CD4-positive, alpha-beta memory T cell (primary cell): ENCODE measurements at regions not wholly inside any gene's neighbourhood (a gene's known extent, or its start where the extent isn't known, plus 50 kb on each side); places are given as distances from the start of the nearest gene placed in this dataset.
"Not testable (repeated sequence)": the region's sequence is repeated elsewhere in the genome, so short reads cannot be mapped to it uniquely, and the experiment has no call there.

ENCODE experiments used
- CTCF ChIA-PET: fragments of 350-600 bp; sonication (Branson Sonifier 250); formaldehyde crosslinking; loops from one replicate; lab custom pipeline; 2021; ENCODE audit warnings: inconsistent platforms; ENCODE audit not compliant: partially characterized antibody; lab: Charles Lee
- POLR2A ChIA-PET: fragments of 350-600 bp; sonication (Branson Sonifier 250); formaldehyde crosslinking; loops from one replicate; lab custom pipeline; 2021; ENCODE audit not compliant: partially characterized antibody; lab: Charles Lee
- DNase-seq, 5 donors: peaks; one replicate each; pipeline versions ENCODE4 v3.0.0 to v3.0.0-alpha.2; 2020 to 2022; ENCODE audit warnings: mixed read lengths in 1 of 5
- H3K27ac ChIP-seq: one replicate; pipeline ENCODE4 v1.7.0; 2013; ENCODE audit warnings: low read depth, low read length
- H3K27me3 ChIP-seq: 2 replicates; pipeline ENCODE4 v1.7.0; 2013; ENCODE audit warnings: mild to moderate bottlenecking, low read length, moderate library complexity; ENCODE audit not compliant: insufficient read depth
- H3K36me3 ChIP-seq: 2 replicates; pipeline ENCODE4 v1.7.0; 2013; ENCODE audit warnings: mild to moderate bottlenecking, low read length, moderate library complexity; ENCODE audit not compliant: insufficient read depth
- H3K4me1 ChIP-seq: 2 replicates; pipeline ENCODE4 v1.7.0; 2013; ENCODE audit warnings: mild to moderate bottlenecking, low read length, moderate library complexity; ENCODE audit not compliant: insufficient read depth
- H3K4me3 ChIP-seq, 2 donors: one replicate each; pipeline ENCODE4 v1.7.0; 2013; ENCODE audit warnings: low read length in 2 of 2, mild to moderate bottlenecking in 1 of 2
- H3K9me3 ChIP-seq, 2 donors: one replicate each; pipeline ENCODE4 v1.7.0; 2013; ENCODE audit warnings: low read length in 2 of 2, control low read depth in 1 of 2; ENCODE audit not compliant: control insufficient read depth in 1 of 2
- H3K27ac Mint-ChIP-seq, 7 donors: one replicate each; pipeline ENCODE4 v1.8.0; 2020 to 2021; ENCODE audit warnings: mixed read lengths in 7 of 7, mild to moderate bottlenecking in 6 of 7, inconsistent platforms in 3 of 7, moderate library complexity in 3 of 7
- H3K27me3 Mint-ChIP-seq, 2 donors: one replicate each; pipeline ENCODE4 v1.8.0; 2020 to 2021; ENCODE audit warnings: mixed read lengths in 2 of 2
- H3K36me3 Mint-ChIP-seq, 2 donors: one replicate each; pipeline ENCODE4 v1.8.0; 2020 to 2021; ENCODE audit warnings: mixed read lengths in 2 of 2, inconsistent platforms in 1 of 2, mild to moderate bottlenecking in 1 of 2
- H3K4me1 Mint-ChIP-seq, 4 donors: one replicate each; pipeline ENCODE4 v1.8.0; 2020 to 2021; ENCODE audit warnings: mixed read lengths in 4 of 4, mild to moderate bottlenecking in 1 of 4
- H3K4me3 Mint-ChIP-seq, 8 donors: one replicate each; pipeline ENCODE4 v1.8.0; 2020 to 2021; ENCODE audit warnings: mixed read lengths in 8 of 8, mild to moderate bottlenecking in 7 of 8, moderate library complexity in 6 of 8, inconsistent platforms in 3 of 8
- H3K9me3 Mint-ChIP-seq, 8 donors: one replicate each; pipeline ENCODE4 v1.8.0; 2020 to 2021; ENCODE audit warnings: mixed read lengths in 8 of 8, mild to moderate bottlenecking in 5 of 8, inconsistent platforms in 3 of 8, moderate library complexity in 1 of 8
- intact Hi-C: fragments of 100-400 bp; cut with micrococcal nuclease; formaldehyde crosslinking; loops from one replicate; pipeline ENCODE4 v1.15.1; 2023

DNA sequence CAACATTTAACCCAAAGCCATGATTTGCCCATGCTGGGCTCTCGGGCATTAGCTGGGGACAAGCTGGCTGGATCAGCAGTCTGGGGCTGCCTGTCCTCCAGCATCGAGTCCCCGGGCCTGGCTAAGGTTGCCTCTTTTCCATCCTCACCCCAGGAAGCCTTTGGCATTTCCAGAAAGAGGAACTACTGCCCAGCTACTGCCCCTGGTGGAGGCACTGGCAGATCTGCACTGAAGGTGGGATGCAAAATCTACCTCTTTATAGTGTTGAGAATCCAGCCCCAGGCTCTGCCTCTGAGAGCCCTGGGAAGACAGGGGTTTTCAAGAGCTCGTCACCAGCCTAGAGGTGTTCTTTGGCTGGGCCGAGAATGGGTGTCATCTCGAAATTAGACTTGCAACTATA is 635.9 kb downstream of the MATN1 start:
- H3K36me3 Mint-ChIP-seq: peaks cover 2% of the 10 kb centered on the region in 2 donors
- H3K27ac Mint-ChIP-seq: no peak overlapping the region
- Histone ChIP-seq H3K9me3 (peaks cover 0 to 11% of the 10 kb centered on the region in 2 donors), H3K4me3 (no peak overlapping the region), H3K27me3 (no peaks in the 10 kb centered on the region), H3K27ac (no peak overlapping the region), H3K4me1 (no peaks in the 10 kb centered on the region), H3K36me3 (no peaks in the 10 kb centered on the region)
- intact Hi-C loops: no loop called here
- ChIA-PET POLR2A (no interaction called here), CTCF (no interaction called here)
- no peak overlapping the region for H3K4me3 Mint-ChIP-seq
- peaks cover 0 to 29% (median 16%) of the 10 kb centered on the region in 8 donors for H3K9me3 Mint-ChIP-seq
- peaks cover 0 to 4% (median under 1%) of the 10 kb centered on the region in 4 donors for H3K4me1 Mint-ChIP-seq
- no peak for DNase-seq
- peaks cover 13 to 52% of the 10 kb centered on the region in 2 donors for H3K27me3 Mint-ChIP-seq

- Histone ChIP-seq H3K36me3 (no peaks in the 10 kb centered on the region), H3K4me1 (no peaks in the 10 kb centered on the region), H3K27me3 (no peaks in the 10 kb centered on the region), H3K9me3 (no peaks in the 10 kb centered on the region), H3K4me3 (no peak overlapping the region), H3K27ac (no peak overlapping the region)
- no peaks in the 10 kb centered on the region for H3K36me3 Mint-ChIP-seq
- H3K27me3 Mint-ChIP-seq: peaks cover 19 to 56% of the 10 kb centered on the region in 2 donors
- peaks cover 0 to 15% (median 4%) of the 10 kb centered on the region in 8 donors for H3K9me3 Mint-ChIP-seq
- peaks cover 0 to 4% (median under 1%) of the 10 kb centered on the region in 4 donors for H3K4me1 Mint-ChIP-seq
- intact Hi-C loops: no loop called here
- CTCF ChIA-PET: no interaction called here
- POLR2A ChIA-PET: no interaction called here
- H3K27ac Mint-ChIP-seq: no peak overlapping the region
- no peak overlapping the region for H3K4me3 Mint-ChIP-seq
- DNase-seq: peak in 1 of 5 donors; percentile 10
Measured at GRCh38 chr1:30085811-30086770, 637.3 kb downstream of the MATN1 start.

DNA sequence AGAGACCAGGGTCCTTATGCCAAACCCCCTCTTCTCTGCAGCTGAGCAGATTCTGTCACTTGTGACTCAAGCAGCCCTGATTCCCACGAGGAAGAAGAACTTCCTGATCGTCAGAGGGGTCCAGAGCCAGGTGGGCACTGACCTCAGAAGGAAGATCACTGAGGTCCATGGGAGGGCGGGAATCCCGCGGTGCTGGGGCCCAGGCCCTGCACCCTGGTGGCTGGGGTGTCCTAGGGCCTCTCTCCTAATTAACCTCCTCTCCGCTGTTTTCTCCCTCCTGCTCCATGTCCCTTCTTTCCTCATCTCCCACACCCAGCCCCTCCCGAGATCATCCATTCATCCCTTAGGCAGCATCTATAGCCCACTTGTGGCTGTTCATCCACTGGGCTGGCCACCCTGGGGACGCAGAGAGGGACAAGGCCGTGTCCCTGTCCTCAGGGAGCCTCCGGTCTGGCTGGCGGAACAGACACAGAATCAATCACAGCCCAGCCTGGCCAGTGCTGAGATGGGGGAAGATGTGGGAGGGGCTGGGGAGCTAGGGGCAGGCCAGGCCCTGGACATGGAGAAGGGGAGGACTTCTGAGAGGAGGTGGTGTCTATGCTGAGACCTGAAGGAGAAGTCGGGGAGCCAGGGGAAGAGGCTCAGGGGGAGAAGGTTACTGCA is 638.3 kb downstream of the MATN1 start:
- no peaks in the 10 kb centered on the region for H3K9me3 ChIP-seq
- Mint-ChIP-seq H3K9me3 (peaks cover 0 to 8% (median 1%) of the 10 kb centered on the region in 8 donors), H3K36me3 (no peaks in the 10 kb centered on the region), H3K4me3 (no peak overlapping the region), H3K27me3 (peaks cover 19 to 58% of the 10 kb centered on the region in 2 donors), H3K4me1 (peaks cover 0 to 4% (median under 1%) of the 10 kb centered on the region in 4 donors), H3K27ac (no peak overlapping the region)
- H3K27me3 ChIP-seq: no peaks in the 10 kb centered on the region
- no peaks in the 10 kb centered on the region for H3K36me3 ChIP-seq
- H3K27ac ChIP-seq: no peak overlapping the region
- H3K4me3 ChIP-seq: no peak overlapping the region
- POLR2A ChIA-PET: no interaction called here
- intact Hi-C loops: no loop called here
- no peak for DNase-seq
- CTCF ChIA-PET: no interaction called here
- H3K4me1 ChIP-seq: no peaks in the 10 kb centered on the region

DNA sequence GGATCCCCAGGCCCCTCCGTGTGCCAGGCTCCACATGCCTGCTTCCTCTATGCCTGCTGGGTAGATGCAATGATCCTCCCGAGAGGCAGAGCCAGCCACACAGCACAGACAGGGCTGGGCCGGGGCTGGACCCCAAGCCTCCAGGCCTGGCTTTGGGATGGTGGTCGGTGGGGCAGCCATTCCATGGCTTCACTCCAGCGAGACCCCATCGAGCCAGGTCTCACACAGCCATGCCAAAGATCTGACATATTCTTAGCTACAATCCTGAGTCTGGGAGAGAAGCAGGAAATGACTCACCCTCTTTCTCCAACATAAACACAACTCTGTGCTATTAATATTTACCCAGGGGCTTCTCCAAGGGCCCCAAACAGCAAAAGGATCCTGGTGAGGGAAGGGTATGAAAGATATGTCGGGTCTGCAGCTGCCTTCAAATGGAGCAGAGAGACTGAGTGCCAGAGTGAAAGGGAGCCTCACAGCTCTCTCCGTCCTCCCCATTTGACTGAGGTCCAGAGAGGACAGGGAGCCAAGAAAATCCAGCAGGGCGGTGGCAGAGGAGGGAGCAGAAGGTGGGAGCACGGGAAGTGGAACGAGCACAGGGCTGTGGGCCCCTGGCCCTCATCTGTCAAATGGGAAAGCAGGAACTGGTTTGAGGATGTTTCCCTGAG is 639.5 kb downstream of the MATN1 start:
- Histone ChIP-seq H3K9me3 (no peaks in the 10 kb centered on the region), H3K4me1 (no peaks in the 10 kb centered on the region), H3K36me3 (no peaks in the 10 kb centered on the region), H3K4me3 (no peak overlapping the region), H3K27me3 (no peaks in the 10 kb centered on the region), H3K27ac (no peak overlapping the region)
- no peak for DNase-seq
- intact Hi-C loops: no loop called here
- ChIA-PET CTCF (no interaction called here), POLR2A (no interaction called here)
- no peaks in the 10 kb centered on the region for H3K9me3 Mint-ChIP-seq
- peaks cover 19 to 48% of the 10 kb centered on the region in 2 donors for H3K27me3 Mint-ChIP-seq
- peaks cover 0 to 4% (median under 1%) of the 10 kb centered on the region in 4 donors for H3K4me1 Mint-ChIP-seq
- H3K27ac Mint-ChIP-seq: no peak overlapping the region
- no peak overlapping the region for H3K4me3 Mint-ChIP-seq
- no peaks in the 10 kb centered on the region for H3K36me3 Mint-ChIP-seq

DNA sequence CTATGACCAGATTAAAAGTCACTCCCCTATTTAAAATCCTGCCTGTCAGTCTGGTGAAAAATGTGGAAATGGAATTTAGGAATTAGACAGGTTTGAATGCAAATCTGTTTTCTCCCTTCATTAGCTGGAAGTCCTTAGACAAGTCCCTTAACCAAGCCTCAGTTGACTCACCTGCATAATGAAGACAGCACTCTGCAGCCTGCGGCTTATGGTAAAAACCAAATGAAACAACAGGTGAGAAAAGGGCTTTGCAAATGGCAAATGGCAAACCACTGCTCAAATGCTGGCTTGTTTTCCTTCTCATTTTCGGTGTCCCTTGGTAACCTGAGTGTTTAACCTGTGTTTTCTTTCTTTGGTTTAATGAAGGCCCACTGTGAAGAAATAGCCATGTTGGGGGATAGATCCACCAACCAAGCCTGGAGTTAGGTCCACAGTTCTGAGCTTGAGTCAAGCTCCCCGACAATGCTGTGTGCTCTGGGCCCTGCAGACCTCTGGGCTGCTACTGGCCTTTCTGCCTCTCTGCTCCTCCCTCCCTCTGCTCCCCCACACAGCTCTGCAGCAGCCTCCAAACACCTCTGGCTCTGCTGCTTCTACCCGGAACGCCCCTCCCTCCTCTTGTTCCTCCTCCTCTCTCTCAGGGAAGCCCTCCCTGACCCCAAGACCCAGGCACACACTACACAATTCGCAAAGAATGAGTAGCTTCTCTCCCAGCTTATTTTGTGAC is 641.8 kb downstream of the MATN1 start:
- DNase-seq: no peak
- H3K27ac Mint-ChIP-seq: peak overlapping the region in 1 of 7 donors; percentile 69
- CTCF ChIA-PET: no interaction called here
- Histone ChIP-seq H3K36me3 (no peaks in the 10 kb centered on the region), H3K4me1 (no peaks in the 10 kb centered on the region), H3K4me3 (no peak overlapping the region), H3K27ac (no peak overlapping the region), H3K9me3 (no peaks in the 10 kb centered on the region), H3K27me3 (no peaks in the 10 kb centered on the region)
- peaks cover 16 to 33% of the 10 kb centered on the region in 2 donors for H3K27me3 Mint-ChIP-seq
- peaks cover 0 to 4% (median under 1%) of the 10 kb centered on the region in 4 donors for H3K4me1 Mint-ChIP-seq
- no peak overlapping the region for H3K4me3 Mint-ChIP-seq
- H3K9me3 Mint-ChIP-seq: no peaks in the 10 kb centered on the region
- POLR2A ChIA-PET: no interaction called here
- H3K36me3 Mint-ChIP-seq: no peaks in the 10 kb centered on the region
- intact Hi-C loops: no loop called here

GRCh38 chr1:30075916-30076315 is 647.5 kb downstream of the MATN1 start:
- H3K36me3 Mint-ChIP-seq, POLR2A ChIA-PET, CTCF ChIA-PET, H3K9me3 Mint-ChIP-seq, H3K4me1 ChIP-seq, H3K27ac ChIP-seq, H3K4me1 Mint-ChIP-seq, DNase-seq, H3K9me3 ChIP-seq, H3K27me3 ChIP-seq, intact Hi-C loops, H3K4me3 Mint-ChIP-seq, H3K27ac Mint-ChIP-seq, H3K27me3 Mint-ChIP-seq, H3K36me3 ChIP-seq, H3K4me3 ChIP-seq: not testable (repeated sequence)
